SW 1271 (cell line): ENCODE measurements at regions not wholly inside any gene's neighbourhood (a gene's known extent, or its start where the extent isn't known, plus 50 kb on each side); places are given as distances from the start of the nearest gene placed in this dataset.
"Not testable (repeated sequence)": the region's sequence is repeated elsewhere in the genome, so short reads cannot be mapped to it uniquely, and the experiment has no call there.

Source experiments
- DNase-seq, 2 experiments: peaks; one replicate each; lab custom pipeline; 2025; lab: John Stamatoyannopoulos, UW

DNA sequence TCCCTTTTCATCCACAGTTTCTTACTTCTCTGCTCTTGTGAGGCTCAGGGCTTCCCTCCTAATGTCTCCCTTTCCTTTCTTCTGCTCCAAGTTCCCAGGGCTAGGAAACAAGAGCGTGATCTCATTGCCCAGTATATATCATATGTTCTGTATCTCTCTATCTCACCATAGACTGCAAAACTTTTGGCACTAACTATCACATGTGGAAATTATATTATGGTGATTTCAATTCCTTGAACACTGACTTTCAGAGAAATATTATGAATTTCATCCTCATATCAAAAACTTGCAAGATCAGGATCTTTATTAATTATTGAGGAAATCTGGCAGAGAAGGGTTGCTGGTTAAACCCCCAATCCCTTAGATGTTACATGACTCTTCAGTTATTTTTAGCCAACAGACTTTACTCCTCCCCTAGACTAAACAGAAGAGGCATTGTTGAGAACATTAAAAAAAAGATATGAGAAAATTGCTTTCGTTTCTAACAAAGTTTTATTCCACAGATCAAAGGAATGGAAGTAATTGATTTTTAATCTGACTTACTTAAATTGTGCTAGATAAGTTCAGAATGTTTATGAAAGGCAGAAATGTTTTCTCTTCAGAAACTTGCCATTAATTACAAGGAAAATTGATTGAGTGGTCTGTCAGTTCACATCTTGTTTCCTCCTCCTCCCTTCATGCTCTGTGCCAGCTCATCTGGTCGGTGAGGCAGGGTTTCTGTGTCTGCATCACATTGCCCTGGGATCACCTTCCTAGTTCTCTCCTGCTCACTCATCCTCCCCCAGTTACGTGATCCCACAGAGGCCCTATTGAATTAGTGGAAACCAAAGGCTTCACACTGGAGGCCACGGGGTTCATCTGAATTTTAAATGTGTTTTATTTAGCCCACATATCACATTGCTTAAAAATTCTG is 378.5 kb downstream of the LMO7 start:
- DNase-seq: no peak

GRCh38 chr13:76012091-76012721 is 376.1 kb downstream of the LMO7 start:
- no peak for DNase-seq

DNA sequence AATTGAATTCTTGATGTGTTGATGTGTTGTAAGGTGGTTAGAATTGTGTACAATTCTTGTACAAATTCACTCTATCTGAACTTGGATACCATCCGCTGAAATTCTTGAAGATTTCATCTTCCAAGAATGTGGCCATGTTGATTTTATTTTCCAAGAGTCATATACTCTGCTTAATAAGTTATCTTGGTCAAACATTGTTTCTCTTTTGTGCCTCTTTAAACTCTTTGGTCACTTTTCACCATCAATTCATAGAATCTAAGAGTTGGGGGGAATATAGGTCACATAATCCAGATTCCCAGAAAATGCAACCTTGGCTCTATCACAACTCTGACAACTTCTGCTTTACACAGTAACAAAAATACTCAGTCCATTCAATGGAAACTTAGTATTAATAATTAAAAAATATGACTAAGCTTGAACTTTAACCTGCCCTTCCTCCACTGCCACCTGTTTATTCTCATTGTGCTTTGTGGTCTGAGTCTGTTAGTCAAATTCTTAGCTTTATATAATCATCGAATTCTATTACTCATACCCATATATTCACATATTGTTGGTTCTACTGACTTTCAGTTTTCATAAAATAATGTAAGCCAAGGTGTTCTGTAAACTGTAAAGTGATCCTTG is 373.2 kb downstream of the LMO7 start:
- DNase-seq: no peak

DNA sequence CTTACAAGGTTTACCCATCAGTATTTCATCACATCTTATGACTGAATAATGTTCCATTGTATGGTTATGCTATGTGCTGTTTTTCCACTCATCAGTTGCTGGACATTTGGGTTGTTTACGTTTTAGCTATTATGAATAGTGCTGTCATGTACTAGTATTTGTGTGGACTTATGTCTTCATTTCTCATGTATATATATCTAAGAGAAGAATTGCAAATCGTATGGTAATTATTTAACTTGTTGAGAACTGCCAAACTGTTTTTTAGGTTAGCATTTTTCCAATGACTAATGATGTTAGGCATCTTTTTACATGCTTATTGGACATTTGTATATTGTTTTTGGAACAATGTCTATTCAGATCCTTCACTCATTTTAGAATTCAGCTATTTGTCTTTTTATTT is 368.3 kb downstream of the LMO7 start:
- no peak for DNase-seq

DNA sequence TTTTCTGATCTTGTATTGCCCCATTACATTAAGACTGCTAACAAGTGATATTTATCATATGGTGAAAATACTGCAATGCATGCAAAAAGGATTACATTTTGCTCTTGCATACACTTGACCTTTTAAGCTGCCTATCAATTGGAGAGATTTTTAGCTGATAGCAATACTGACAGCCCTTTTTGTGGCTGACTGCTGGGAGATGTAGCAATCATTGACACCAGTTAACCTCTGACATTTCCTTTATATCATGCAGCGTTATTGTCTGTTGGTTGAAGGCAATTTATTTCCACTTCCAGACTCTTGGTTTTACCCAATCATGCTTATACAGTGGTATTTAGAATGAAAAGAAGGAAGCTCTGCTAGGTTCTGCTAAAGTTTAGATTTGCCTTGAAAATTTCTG is 364.0 kb downstream of the LMO7 start:
- no peak for DNase-seq

GRCh38 chr13:75996582-75996981 is 360.5 kb downstream of the LMO7 start:
- DNase-seq: no peak

DNA sequence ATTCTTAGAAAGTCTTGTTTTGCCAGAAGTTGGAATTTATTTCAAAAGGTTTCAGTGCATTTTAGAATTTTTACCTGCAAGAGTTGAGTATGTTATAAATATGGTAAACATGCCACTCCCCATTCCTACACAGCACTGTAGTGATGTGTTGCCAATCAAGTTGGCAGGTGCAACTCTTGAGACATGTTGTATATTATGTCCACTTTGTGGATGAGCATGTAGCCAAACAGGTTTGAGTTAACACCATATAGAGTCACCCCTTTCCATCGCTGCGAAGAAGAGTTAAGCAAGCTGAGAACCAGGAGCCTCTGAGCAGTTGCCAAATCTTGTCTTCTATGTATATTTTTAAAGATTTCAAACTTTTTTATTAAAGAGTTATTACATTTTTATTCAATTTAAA is 359.8 kb downstream of the LMO7 start:
- no peak for DNase-seq

DNA sequence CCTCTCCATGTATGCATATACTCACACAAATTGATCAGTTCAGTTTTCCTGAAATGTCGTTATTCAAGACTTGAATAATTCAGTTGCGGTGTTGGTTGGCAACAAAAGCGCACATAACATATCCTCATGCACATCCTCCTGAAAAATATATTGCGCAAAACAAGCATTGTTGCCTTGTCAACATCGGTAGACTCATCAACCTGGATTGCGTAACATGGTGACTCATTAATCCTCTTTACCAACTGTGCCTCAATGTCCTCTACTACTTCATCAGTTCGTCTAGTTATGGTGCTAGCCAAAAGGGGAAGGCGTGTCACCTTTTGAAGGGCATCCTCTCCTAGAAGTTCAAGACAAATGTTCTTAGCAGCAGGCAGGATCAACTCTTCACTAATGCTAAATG is 357.7 kb downstream of the LMO7 start:
- no peak for DNase-seq

DNA sequence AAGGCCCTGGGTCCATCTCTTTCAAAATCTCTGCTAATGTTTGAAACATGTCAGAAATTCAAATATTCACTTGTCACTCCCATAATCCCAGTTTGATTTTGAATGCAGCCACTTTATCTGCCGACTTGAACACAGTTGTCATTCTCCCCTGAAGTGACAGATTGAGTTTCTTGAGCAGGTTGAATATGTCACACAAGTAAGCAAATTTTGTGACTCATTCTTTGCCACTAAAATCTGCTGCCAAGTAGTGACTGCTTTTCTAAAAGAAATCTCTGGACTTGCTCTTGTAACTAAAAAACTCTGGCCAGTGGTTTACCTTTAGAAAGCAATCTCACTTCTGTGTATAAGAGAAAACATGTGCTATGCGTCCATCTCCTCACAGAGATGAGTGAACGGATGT is 357.1 kb downstream of the LMO7 start:
- no peak for DNase-seq

DNA sequence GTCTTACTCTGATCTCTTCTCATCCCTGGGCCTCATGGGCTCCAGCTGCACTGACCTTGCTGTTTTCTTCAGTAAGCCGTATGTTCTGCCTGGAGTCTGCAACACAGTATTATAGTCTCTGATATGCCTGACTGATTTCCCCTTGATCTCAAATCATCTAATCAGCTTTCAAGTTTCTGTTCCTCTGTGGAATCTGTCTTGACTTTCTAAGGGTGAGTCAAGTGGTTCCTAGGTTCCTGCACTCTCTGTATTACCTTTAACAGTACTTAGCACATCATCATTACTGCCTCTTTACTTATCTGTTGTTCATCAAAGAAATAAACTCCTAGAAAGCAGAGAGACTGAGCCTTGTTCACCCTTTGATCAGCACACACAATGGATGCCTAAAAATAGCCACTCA is 350.7 kb downstream of the LMO7 start:
- no peak for DNase-seq

GRCh38 chr13:75985132-75985531 is 349.0 kb downstream of the LMO7 start:
- DNase-seq: no peak

- DNase-seq: no peak
Observed at GRCh38 chr13:75978818-75979217, 342.7 kb downstream of the LMO7 start.

- DNase-seq: no peak
Observed at GRCh38 chr13:75968103-75968838, 332.1 kb downstream of the LMO7 start.

DNA sequence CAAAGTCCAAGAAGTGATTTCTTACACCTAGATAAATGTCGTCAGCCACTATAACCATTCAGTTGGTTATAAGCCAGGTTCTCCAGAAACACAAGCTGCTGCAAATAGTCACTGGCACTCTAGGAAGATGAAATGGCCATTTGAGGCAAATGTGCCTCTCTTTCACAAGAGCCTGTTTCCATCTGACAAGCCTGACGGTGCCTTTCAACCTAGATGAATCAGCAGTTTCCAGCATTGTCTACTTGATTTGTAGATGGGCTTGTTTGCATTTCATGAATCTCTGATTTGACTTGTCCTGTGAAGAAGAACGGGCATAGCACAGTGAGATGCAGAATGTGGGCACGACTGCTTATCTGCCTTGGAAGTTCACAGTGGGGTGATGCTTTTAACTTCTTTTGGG is 327.2 kb downstream of the LMO7 start:
- DNase-seq: no peak

GRCh38 chr13:75961911-75962310 is 325.8 kb downstream of the LMO7 start:
- no peak for DNase-seq

- DNase-seq: no peak
Observed at GRCh38 chr13:75960538-75960994, 324.4 kb downstream of the LMO7 start.

DNA sequence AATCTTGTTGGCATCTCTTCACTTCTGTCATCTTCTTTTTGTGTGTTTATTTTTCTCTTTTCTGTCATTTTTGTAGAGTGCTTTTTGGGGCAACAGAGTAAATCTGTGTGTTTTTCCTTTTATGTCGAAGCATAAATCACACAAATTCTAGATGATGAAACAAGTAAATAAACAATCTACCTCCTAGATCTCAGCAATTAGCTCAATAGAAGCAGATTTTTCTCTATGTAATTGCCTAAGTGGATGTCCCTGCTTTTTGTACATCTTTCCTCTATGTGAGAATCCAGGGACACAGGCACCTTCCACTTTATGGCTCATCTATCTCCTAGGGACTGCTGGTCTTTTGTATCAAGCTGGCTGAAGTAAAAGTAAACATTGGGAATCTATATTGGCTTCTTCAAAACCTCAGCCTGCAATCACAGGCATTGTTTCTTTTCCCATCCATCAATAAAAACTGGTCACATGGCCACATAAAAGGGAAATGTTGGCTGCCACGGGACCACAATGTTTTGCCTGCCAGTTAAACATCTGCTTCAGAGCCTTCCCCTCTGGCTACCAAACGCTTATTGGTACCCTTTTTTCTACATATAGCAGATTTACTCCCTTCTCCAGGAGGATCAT is 323.8 kb downstream of the LMO7 start:
- no peak for DNase-seq

GRCh38 chr13:75953589-75953988 is 317.5 kb downstream of the LMO7 start:
- DNase-seq: not testable (repeated sequence)

- no peak for DNase-seq
Observed at GRCh38 chr13:75947448-75947847, 311.3 kb downstream of the LMO7 start.

GRCh38 chr13:75946536-75947284 is 310.6 kb downstream of the LMO7 start:
- DNase-seq: no peak

GRCh38 chr13:75945841-75946482 is 309.8 kb downstream of the LMO7 start:
- DNase-seq: no peak
